Calu3 (cell line): ENCODE measurements at regions not wholly inside any gene's neighbourhood (a gene's known extent, or its start where the extent isn't known, plus 50 kb on each side); places are given as distances from the start of the nearest gene placed in this dataset.

Source experiments
- BruUV-seq: library from RNA; stranded (reverse); fragments of 400-500 nt; replicated peaks from 2 replicates; lab custom pipeline; 2021; lab: Mats Ljungman, UMichigan
- CTCF ChIA-PET: fragments of 300-600 bp; sonication (Branson Sonifier 250); formaldehyde crosslinking; loops from one replicate; lab custom pipeline; 2022; ENCODE audit warnings: antibody characterized with exemption; lab: Charles Lee
- DNase-seq: peaks from one replicate; pipeline ENCODE4 v3.0.0; 2022
- H3K27ac Mint-ChIP-seq: one replicate; pipeline ENCODE4 v1.8.0; 2022; ENCODE audit warnings: mixed read lengths; ENCODE audit not compliant: unreplicated experiment
- H3K27me3 Mint-ChIP-seq: one replicate; pipeline ENCODE4 v1.8.0; 2022; ENCODE audit warnings: mixed read lengths; ENCODE audit not compliant: unreplicated experiment
- H3K36me3 Mint-ChIP-seq: one replicate; pipeline ENCODE4 v1.8.0; 2022; ENCODE audit warnings: mild to moderate bottlenecking, moderate library complexity, mixed read lengths; ENCODE audit not compliant: insufficient read depth, unreplicated experiment
- H3K4me1 Mint-ChIP-seq: one replicate; pipeline ENCODE4 v1.8.0; 2022; ENCODE audit warnings: mild to moderate bottlenecking, low read depth, mixed read lengths; ENCODE audit not compliant: unreplicated experiment
- H3K4me3 Mint-ChIP-seq: one replicate; pipeline ENCODE4 v1.8.0; 2022; ENCODE audit warnings: mild to moderate bottlenecking, low read depth, moderate library complexity, mixed read lengths; ENCODE audit not compliant: unreplicated experiment
- H3K9me3 Mint-ChIP-seq: one replicate; pipeline ENCODE4 v1.8.0; 2022; ENCODE audit warnings: low read depth, mixed read lengths; ENCODE audit not compliant: unreplicated experiment
- CTCF ChIP-seq: fragments of 200-600 bp; IDR thresholded peaks from one replicate; pipeline ENCODE4 v1.8.0; 2022; ENCODE audit warnings: antibody characterized with exemption; ENCODE audit not compliant: unreplicated experiment
- intact Hi-C: fragments of 100-400 bp; cut with micrococcal nuclease; formaldehyde crosslinking; loops from one replicate; pipeline ENCODE4 v1.10.0; 2022; ENCODE audit not compliant: unreplicated experiment

GRCh38 chr5:42321785-42322184, 101.5 kb upstream of the GHR start:
- intact Hi-C loops: no loop called here
- CTCF ChIA-PET: no interaction called here
- H3K27me3 Mint-ChIP-seq: no peaks in the 10 kb centered on the region

GRCh38 chr5:42337143-42337542, 86.1 kb upstream of the GHR start:
- H3K27me3 Mint-ChIP-seq: peaks cover 9% of the 10 kb centered on the region
- peaks cover 15% of the 10 kb centered on the region for H3K9me3 Mint-ChIP-seq
- TF ChIP-seq CTCF: no peak
- no peaks in the 10 kb centered on the region for H3K4me1 Mint-ChIP-seq
- DNase-seq: no peak
- intact Hi-C loops: no loop called here
- H3K36me3 Mint-ChIP-seq: no peaks in the 10 kb centered on the region
- H3K27ac Mint-ChIP-seq: no peak overlapping the region
- BruUV-seq: no TSS peak
- CTCF ChIA-PET: no interaction called here
- H3K4me3 Mint-ChIP-seq: no peak overlapping the region

More at GRCh38 chr5:42321785-42322184, 101.5 kb upstream of the GHR start:
- TF ChIP-seq CTCF: no peak
- Mint-ChIP-seq H3K36me3 (no peaks in the 10 kb centered on the region), H3K4me3 (no peak overlapping the region), H3K27ac (no peak overlapping the region), H3K9me3 (peaks cover 5% of the 10 kb centered on the region), H3K4me1 (peaks cover 37% of the 10 kb centered on the region)
- DNase-seq: no peak
- BruUV-seq: no TSS peak

- BruUV-seq: no TSS peak
- intact Hi-C loops: no loop called here
- no peak for DNase-seq
- Mint-ChIP-seq H3K27ac (no peak overlapping the region), H3K9me3 (peaks cover 14% of the 10 kb centered on the region), H3K4me3 (no peak overlapping the region), H3K36me3 (no peaks in the 10 kb centered on the region), H3K27me3 (peaks cover 9% of the 10 kb centered on the region), H3K4me1 (no peaks in the 10 kb centered on the region)
- no peak for TF ChIP-seq CTCF
- CTCF ChIA-PET: no interaction called here
These were observed 85.6 kb upstream of the GHR start for GRCh38 chr5:42337607-42338006.

- TF ChIP-seq CTCF: no peak
- no TSS peak for BruUV-seq
- H3K9me3 Mint-ChIP-seq: peaks cover 13% of the 10 kb centered on the region
- intact Hi-C loops: no loop called here
- CTCF ChIA-PET: no interaction called here
- H3K27ac Mint-ChIP-seq: no peak overlapping the region
- no peak for DNase-seq
- H3K4me3 Mint-ChIP-seq: no peak overlapping the region
- peaks cover 9% of the 10 kb centered on the region for H3K27me3 Mint-ChIP-seq
- no peaks in the 10 kb centered on the region for H3K4me1 Mint-ChIP-seq
- no peaks in the 10 kb centered on the region for H3K36me3 Mint-ChIP-seq
These were observed 85.1 kb upstream of the GHR start for GRCh38 chr5:42338136-42338535.
